22Rv1 (cell line): ENCODE measurements at regions not wholly inside any gene's neighbourhood (a gene's known extent, or its start where the extent isn't known, plus 50 kb on each side); places are given as distances from the start of the nearest gene placed in this dataset.
"Not testable (repeated sequence)": the region's sequence is repeated elsewhere in the genome, so short reads cannot be mapped to it uniquely, and the experiment has no call there.

Experiments
- H3K27ac ChIP-seq: fragments of 450-650 bp; 2 replicates; pipeline ENCODE4 v1.5.1; 2017
- ZFX ChIP-seq: fragments of 450-650 bp; IDR thresholded peaks from 2 replicates; pipeline ENCODE4 v1.6.1; 2017; ENCODE audit warnings: antibody characterized with exemption, borderline replicate concordance
- TF ChIP-seq, protein P1 (sequence below): fragments of 450-650 bp; IDR thresholded peaks from 2 replicates; pipeline ENCODE4 v1.5.1; 2017; ENCODE audit warnings: mild to moderate bottlenecking

GRCh38 chr13:88704600-88705275 lies 1033.6 kb downstream of the SLITRK5 start:
- TF ChIP-seq, protein P1, sequence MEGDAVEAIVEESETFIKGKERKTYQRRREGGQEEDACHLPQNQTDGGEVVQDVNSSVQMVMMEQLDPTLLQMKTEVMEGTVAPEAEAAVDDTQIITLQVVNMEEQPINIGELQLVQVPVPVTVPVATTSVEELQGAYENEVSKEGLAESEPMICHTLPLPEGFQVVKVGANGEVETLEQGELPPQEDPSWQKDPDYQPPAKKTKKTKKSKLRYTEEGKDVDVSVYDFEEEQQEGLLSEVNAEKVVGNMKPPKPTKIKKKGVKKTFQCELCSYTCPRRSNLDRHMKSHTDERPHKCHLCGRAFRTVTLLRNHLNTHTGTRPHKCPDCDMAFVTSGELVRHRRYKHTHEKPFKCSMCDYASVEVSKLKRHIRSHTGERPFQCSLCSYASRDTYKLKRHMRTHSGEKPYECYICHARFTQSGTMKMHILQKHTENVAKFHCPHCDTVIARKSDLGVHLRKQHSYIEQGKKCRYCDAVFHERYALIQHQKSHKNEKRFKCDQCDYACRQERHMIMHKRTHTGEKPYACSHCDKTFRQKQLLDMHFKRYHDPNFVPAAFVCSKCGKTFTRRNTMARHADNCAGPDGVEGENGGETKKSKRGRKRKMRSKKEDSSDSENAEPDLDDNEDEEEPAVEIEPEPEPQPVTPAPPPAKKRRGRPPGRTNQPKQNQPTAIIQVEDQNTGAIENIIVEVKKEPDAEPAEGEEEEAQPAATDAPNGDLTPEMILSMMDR: no peak
- TF ChIP-seq ZFX: no peak
- H3K27ac ChIP-seq: no peak overlapping the region

DNA sequence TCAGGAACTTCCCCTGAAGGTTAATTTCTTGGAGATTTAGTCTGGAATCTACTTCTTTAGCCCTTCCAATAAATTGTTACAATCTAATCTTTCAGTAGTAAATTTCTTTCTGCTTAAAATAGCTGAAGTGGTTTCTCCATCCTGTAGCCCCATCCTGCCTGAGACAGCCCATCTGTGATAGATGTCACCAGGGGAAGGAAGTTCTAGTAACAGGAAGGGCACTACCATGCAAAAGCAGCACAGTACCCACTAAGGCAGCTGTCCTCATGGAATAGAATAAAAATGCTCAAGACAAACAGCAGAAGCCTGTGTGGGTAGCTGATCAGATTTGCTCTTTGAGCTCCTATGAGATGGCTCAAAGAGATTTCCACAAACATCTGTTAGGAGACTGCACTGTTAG lies 1036.5 kb downstream of the SLITRK5 start:
- H3K27ac ChIP-seq: no peak overlapping the region

DNA sequence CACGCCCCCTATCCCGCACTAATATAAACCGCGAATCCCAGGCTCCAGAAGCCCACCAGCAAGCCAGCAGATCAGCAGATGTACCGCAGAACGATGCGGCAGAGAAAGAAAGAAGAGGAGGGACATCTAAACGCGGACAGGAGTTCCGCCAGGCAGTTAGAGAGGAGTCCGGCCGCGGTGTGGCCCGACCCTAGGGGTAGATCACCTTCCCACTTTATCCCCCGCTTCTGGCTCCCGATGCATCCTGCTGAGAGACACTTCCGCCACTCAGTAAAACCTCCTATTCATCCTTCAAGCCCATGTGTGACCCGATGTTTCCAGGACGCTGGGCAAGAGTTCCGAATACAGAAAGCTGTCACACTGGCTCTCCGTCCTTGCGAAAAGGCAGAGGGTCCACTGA lies 1046.8 kb downstream of the SLITRK5 start:
- TF ChIP-seq, protein P1: no peak
- no peak for TF ChIP-seq ZFX
- H3K27ac ChIP-seq: no peak overlapping the region

More for the DNA sequence above, 1036.5 kb downstream of the SLITRK5 start:
- TF ChIP-seq ZFX: no peak
- TF ChIP-seq, protein P1: no peak

GRCh38 chr13:88718781-88719180 lies 1047.6 kb downstream of the SLITRK5 start:
- TF ChIP-seq ZFX: no peak
- TF ChIP-seq, protein P1: no peak
- H3K27ac ChIP-seq: no peak overlapping the region

GRCh38 chr13:88726075-88726474 lies 1054.9 kb downstream of the SLITRK5 start:
- TF ChIP-seq, protein P1: no peak
- no peak for TF ChIP-seq ZFX
- no peak overlapping the region for H3K27ac ChIP-seq

DNA sequence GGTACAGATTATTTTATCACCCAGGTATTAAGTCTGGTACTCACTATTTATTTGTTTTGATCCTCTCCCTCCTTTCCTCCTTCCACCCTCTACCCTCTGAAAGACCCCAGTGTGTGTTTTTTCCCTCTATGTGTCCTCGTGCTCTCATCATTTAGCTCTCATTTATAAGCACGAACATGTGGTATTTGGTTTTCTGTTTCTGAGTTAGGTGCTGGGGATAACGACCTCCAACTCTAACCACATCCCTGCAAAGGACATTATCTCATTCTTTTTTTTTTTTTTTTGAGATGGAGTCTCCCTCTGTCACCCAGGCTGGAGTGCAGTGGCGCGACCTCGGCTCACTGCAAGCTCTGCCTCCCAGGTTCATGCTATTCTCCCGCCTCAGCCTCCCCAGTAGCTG lies 1056.1 kb downstream of the SLITRK5 start:
- not testable (repeated sequence) for H3K27ac ChIP-seq

- no peak for TF ChIP-seq ZFX
- TF ChIP-seq, protein P1: no peak
- peak overlapping the region; percentile 24; the same call in 1 of the 2 replicates for H3K27ac ChIP-seq
Observed at GRCh38 chr13:88729605-88730004, 1058.4 kb downstream of the SLITRK5 start.

- no peak for TF ChIP-seq ZFX
- TF ChIP-seq, protein P1: no peak
- H3K27ac ChIP-seq: no peak overlapping the region
Observed at GRCh38 chr13:88736026-88736425, 1064.9 kb downstream of the SLITRK5 start.
